GM23338 (cell line): ENCODE measurements at regions not wholly inside any gene's neighbourhood (a gene's known extent, or its start where the extent isn't known, plus 50 kb on each side); places are given as distances from the start of the nearest gene placed in this dataset.
A peak's percentile ranks its signal among the peaks of the same experiment; 100 is the strongest.

Experiments used
- ATAC-seq: fragments of 200-7000 bp; cut with Tn5 transposase; 3 replicates; pipeline ENCODE4 v1.9.1; 2020
- DNase-seq: peaks from one replicate; pipeline ENCODE4 v3.0.0-alpha.2; 2015; ENCODE audit warnings: low spot score
- H2AFZ ChIP-seq: fragments of 200-600 bp; sonication (generic); 2 replicates; pipeline ENCODE4 v1.8.0; 2016; ENCODE audit warnings: antibody characterized with exemption, mild to moderate bottlenecking, moderate library complexity
- H3F3A ChIP-seq: fragments of 200-600 bp; sonication (generic); replicated peaks from 2 replicates; pipeline ENCODE4 v1.8.0; 2017; ENCODE audit warnings: antibody characterized with exemption, mixed run types, low read depth
- H3K27ac ChIP-seq: fragments of 200-600 bp; sonication (generic); 2 replicates; pipeline ENCODE4 v1.6.1; 2016; ENCODE audit warnings: low read depth
- H3K27me3 ChIP-seq: fragments of 200-600 bp; sonication (generic); 2 replicates; pipeline ENCODE4 v1.8.0; 2016; ENCODE audit warnings: mild to moderate bottlenecking, mixed run types, moderate library complexity; ENCODE audit not compliant: insufficient read depth
- H3K36me3 ChIP-seq: fragments of 200-600 bp; sonication (generic); 2 replicates; pipeline ENCODE4 v1.8.0; 2016; ENCODE audit warnings: mild to moderate bottlenecking; ENCODE audit not compliant: insufficient read depth
- H3K4me1 ChIP-seq: fragments of 200-600 bp; sonication (generic); 2 replicates; pipeline ENCODE4 v1.8.0; 2016; ENCODE audit warnings: mild to moderate bottlenecking, moderate library complexity; ENCODE audit not compliant: insufficient read depth
- H3K4me2 ChIP-seq: fragments of 200-600 bp; sonication (generic); 2 replicates; pipeline ENCODE4 v1.7.1; 2017; ENCODE audit warnings: mixed run types
- H3K4me3 ChIP-seq: fragments of 200-600 bp; sonication (generic); 2 replicates; pipeline ENCODE4 v1.6.1; 2016; ENCODE audit warnings: mixed run types
- H3K79me2 ChIP-seq: fragments of 200-600 bp; sonication (generic); replicated peaks from 2 replicates; pipeline ENCODE4 v1.8.0; 2017; ENCODE audit warnings: mild to moderate bottlenecking; ENCODE audit not compliant: insufficient read depth
- H3K9me2 ChIP-seq: fragments of 200-600 bp; sonication (generic); 2 replicates; pipeline ENCODE4 v1.8.0; 2017; ENCODE audit not compliant: insufficient read depth
- H4K20me1 ChIP-seq: fragments of 200-600 bp; sonication (generic); replicated peaks from 2 replicates; pipeline ENCODE4 v1.8.0; 2017; ENCODE audit warnings: mild to moderate bottlenecking; ENCODE audit not compliant: insufficient read depth
- H3K27ac Mint-ChIP-seq: 2 replicates; pipeline ENCODE4 v1.8.0; 2020; ENCODE audit warnings: inconsistent platforms, mild to moderate bottlenecking, moderate library complexity, mixed read lengths
- H3K27me3 Mint-ChIP-seq: 3 replicates; pipeline ENCODE4 v1.8.0; 2022; ENCODE audit warnings: low read depth, mild to moderate bottlenecking, moderate library complexity, mixed read lengths, inconsistent platforms; ENCODE audit not compliant: insufficient read depth, poor library complexity
- H3K36me3 Mint-ChIP-seq: 3 replicates; pipeline ENCODE4 v1.8.0; 2021; ENCODE audit warnings: low read depth, mild to moderate bottlenecking, inconsistent platforms, moderate library complexity, mixed read lengths
- H3K4me1 Mint-ChIP-seq: 3 replicates; pipeline ENCODE4 v1.8.0; 2020; ENCODE audit warnings: mild to moderate bottlenecking, inconsistent platforms, mixed read lengths
- H3K4me3 Mint-ChIP-seq: 3 replicates; pipeline ENCODE4 v1.8.0; 2021; ENCODE audit warnings: moderate library complexity, mild to moderate bottlenecking, inconsistent platforms, mixed read lengths
- H3K9me3 Mint-ChIP-seq: 3 replicates; pipeline ENCODE4 v1.8.0; 2020; ENCODE audit warnings: moderate library complexity, mild to moderate bottlenecking, inconsistent platforms, mixed read lengths
- CREB1 ChIP-seq: fragments of 250-450 bp; sonication (Bioruptor Pico); IDR thresholded peaks from 2 replicates; pipeline ENCODE4 v1.5.0; 2020; ENCODE audit warnings: low read depth, mild to moderate bottlenecking, moderate library complexity
- CTCF ChIP-seq, 2 experiments: fragments of 200-600 bp in 1 of 2; sonication (generic) in 1 of 2; conservative IDR thresholded peaks; 2 replicates each; pipeline versions ENCODE4 v1.5.1 to v1.6.1; 2016 to 2017; ENCODE audit warnings: antibody characterized with exemption in 2 of 2, low read depth in 2 of 2, mild to moderate bottlenecking in 2 of 2, moderate library complexity in 1 of 2
- JUNB ChIP-seq: IDR thresholded peaks from one replicate; pipeline ENCODE4 v1.6.1; 2016; ENCODE audit warnings: antibody characterized with exemption; ENCODE audit not compliant: unreplicated experiment
- NANOG ChIP-seq: IDR thresholded peaks from 2 replicates; pipeline ENCODE4 v1.6.1; 2016; ENCODE audit warnings: antibody characterized with exemption, borderline replicate concordance
- POLR2AphosphoS5 ChIP-seq: IDR thresholded peaks from 2 replicates; pipeline ENCODE4 v1.6.1; 2016; ENCODE audit warnings: antibody characterized with exemption, low read depth
- REST ChIP-seq: IDR thresholded peaks from one replicate; pipeline ENCODE4 v1.6.1; 2018; ENCODE audit warnings: antibody characterized with exemption; ENCODE audit not compliant: unreplicated experiment
- ZNF331 ChIP-seq: fragments of 250-450 bp; sonication (Bioruptor Pico); IDR thresholded peaks from 2 replicates; pipeline ENCODE4 v1.5.0; 2020; ENCODE audit warnings: low read depth, mild to moderate bottlenecking, moderate library complexity
- ZNF462 ChIP-seq: fragments of 250-450 bp; sonication (Bioruptor Pico); IDR thresholded peaks from 2 replicates; pipeline ENCODE4 v1.5.0; 2020; ENCODE audit warnings: mild to moderate bottlenecking, moderate library complexity

- Mint-ChIP-seq H3K36me3 (no peaks in the 10 kb centered on the region), H3K4me3 (no peak overlapping the region), H3K9me3 (no peaks in the 10 kb centered on the region), H3K27ac (no peak overlapping the region), H3K4me1 (no peaks in the 10 kb centered on the region), H3K27me3 (no peaks in the 10 kb centered on the region)
- Histone ChIP-seq H3K27ac (no peak overlapping the region), H4K20me1 (no peaks in the 10 kb centered on the region), H3K27me3 (no peaks in the 10 kb centered on the region), H3K4me2 (no peak overlapping the region), H3K36me3 (no peaks in the 10 kb centered on the region), H3K79me2 (no peaks in the 10 kb centered on the region), H3F3A (no peaks in the 10 kb centered on the region), H3K9me2 (no peaks in the 10 kb centered on the region), H3K4me3 (no peak overlapping the region), H2AFZ (peak overlapping the region; percentile 43; the same call in 1 of the 2 replicates), H3K4me1 (no peaks in the 10 kb centered on the region)
- ATAC-seq (peak; percentile 69), DNase-seq (peak; percentile 51)
- peak; percentile 69 to 70 for TF ChIP-seq CTCF (conservative IDR thresholded peaks at IDR 0.05; ENCODE audit: low read depth in 2 of 2)
- no peak for TF ChIP-seq ZNF331 (CRISPR knock-in tag)
These were observed 453.7 kb downstream of the TTLL7 start for GRCh38 chr1:83545066-83545862.

- H3K4me1 Mint-ChIP-seq: no peaks in the 10 kb centered on the region
- no peaks in the 10 kb centered on the region for H3K9me2 ChIP-seq
- no peaks in the 10 kb centered on the region for H3K4me1 ChIP-seq
- H3K4me3 ChIP-seq: no peak overlapping the region
- no peak for ATAC-seq
- H4K20me1 ChIP-seq: no peaks in the 10 kb centered on the region
- 0 out of 2 replicates have a peak overlapping the region, but pooled peaks have one; percentile 33 for H2AFZ ChIP-seq
- no peak overlapping the region for H3K27ac Mint-ChIP-seq
- H3K4me3 Mint-ChIP-seq: no peak overlapping the region
- no peaks in the 10 kb centered on the region for H3F3A ChIP-seq
- DNase-seq: no peak
- no peaks in the 10 kb centered on the region for H3K36me3 Mint-ChIP-seq
- H3K27ac ChIP-seq: no peak overlapping the region
- H3K79me2 ChIP-seq: no peaks in the 10 kb centered on the region
- H3K27me3 ChIP-seq: no peaks in the 10 kb centered on the region
- no peaks in the 10 kb centered on the region for H3K9me3 Mint-ChIP-seq
- H3K4me2 ChIP-seq: no peak overlapping the region
- no peaks in the 10 kb centered on the region for H3K36me3 ChIP-seq
- H3K27me3 Mint-ChIP-seq: no peaks in the 10 kb centered on the region
- TF ChIP-seq ZNF462 (CRISPR knock-in tag): no peak
- no peak for TF ChIP-seq POLR2AphosphoS5
- no peak for TF ChIP-seq ZNF331 (CRISPR knock-in tag)
- no peak for TF ChIP-seq CREB1 (CRISPR knock-in tag)
- no peak for TF ChIP-seq REST
- TF ChIP-seq NANOG: no peak
- no peak for TF ChIP-seq JUNB
These were observed 455.5 kb downstream of the TTLL7 start for GRCh38 chr1:83543222-83543973.
